ENCODE measurements at regions not wholly inside any gene's neighbourhood (a gene's known extent, or its start where the extent isn't known, plus 50 kb on each side); places are given as distances from the start of the nearest gene placed in this dataset.

DNA sequence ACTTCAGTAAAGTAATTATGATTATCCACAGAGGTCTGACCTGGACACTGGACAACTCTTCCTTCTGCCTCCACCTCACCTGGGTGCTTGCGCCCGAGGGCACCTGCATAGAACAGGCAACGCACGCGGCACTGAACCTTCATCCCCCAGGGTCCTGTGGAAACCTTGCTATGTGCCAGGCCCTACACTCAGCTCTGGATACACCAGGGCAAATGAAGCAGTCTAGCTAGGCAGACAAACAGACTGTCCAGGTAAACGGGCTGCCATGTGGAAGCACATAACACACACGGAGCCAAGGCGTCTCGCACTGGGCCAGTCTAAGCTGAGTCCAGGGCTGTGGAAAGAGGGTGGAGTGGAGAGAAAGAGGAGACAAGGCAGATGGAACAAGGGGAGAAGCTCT lies 109.3 kb upstream of the AFDN start:
- DNase-seq (ENCODE audit: low spot score in 2 of 2, unreplicated experiment in 2 of 2), result no peak
- TF ChIP-seq, protein P1, sequence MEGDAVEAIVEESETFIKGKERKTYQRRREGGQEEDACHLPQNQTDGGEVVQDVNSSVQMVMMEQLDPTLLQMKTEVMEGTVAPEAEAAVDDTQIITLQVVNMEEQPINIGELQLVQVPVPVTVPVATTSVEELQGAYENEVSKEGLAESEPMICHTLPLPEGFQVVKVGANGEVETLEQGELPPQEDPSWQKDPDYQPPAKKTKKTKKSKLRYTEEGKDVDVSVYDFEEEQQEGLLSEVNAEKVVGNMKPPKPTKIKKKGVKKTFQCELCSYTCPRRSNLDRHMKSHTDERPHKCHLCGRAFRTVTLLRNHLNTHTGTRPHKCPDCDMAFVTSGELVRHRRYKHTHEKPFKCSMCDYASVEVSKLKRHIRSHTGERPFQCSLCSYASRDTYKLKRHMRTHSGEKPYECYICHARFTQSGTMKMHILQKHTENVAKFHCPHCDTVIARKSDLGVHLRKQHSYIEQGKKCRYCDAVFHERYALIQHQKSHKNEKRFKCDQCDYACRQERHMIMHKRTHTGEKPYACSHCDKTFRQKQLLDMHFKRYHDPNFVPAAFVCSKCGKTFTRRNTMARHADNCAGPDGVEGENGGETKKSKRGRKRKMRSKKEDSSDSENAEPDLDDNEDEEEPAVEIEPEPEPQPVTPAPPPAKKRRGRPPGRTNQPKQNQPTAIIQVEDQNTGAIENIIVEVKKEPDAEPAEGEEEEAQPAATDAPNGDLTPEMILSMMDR (IDR thresholded peaks at IDR 0.05; ENCODE audit: unreplicated experiment), result no peak
- peaks cover 9% of the 10 kb centered on the region for H3K4me1 Mint-ChIP-seq
- H3K36me3 Mint-ChIP-seq, result no peaks in the 10 kb centered on the region
- no peak overlapping the region for H3K27ac Mint-ChIP-seq
- peaks cover 41% of the 10 kb centered on the region for H3K27me3 Mint-ChIP-seq (ENCODE audit: low read depth)
- no peaks in the 10 kb centered on the region for H3K9me3 Mint-ChIP-seq
- no peak overlapping the region for H3K4me3 Mint-ChIP-seq

GRCh38 chr6:167717867-167718266 lies 108.8 kb upstream of the AFDN start:
- H3K4me1 Mint-ChIP-seq, result peaks cover 9% of the 10 kb centered on the region
- no peaks in the 10 kb centered on the region for H3K9me3 Mint-ChIP-seq
- H3K27ac Mint-ChIP-seq, result no peak overlapping the region
- H3K4me3 Mint-ChIP-seq, result no peak overlapping the region
- no peaks in the 10 kb centered on the region for H3K36me3 Mint-ChIP-seq
- no peak for DNase-seq (ENCODE audit: low spot score in 2 of 2, unreplicated experiment in 2 of 2)
- TF ChIP-seq, protein P1 (IDR thresholded peaks at IDR 0.05; ENCODE audit: unreplicated experiment), result no peak
- H3K27me3 Mint-ChIP-seq (ENCODE audit: low read depth), result peaks cover 38% of the 10 kb centered on the region

- Mint-ChIP-seq H3K4me1 (no peaks in the 10 kb centered on the region), H3K27ac (no peak overlapping the region), H3K36me3 (no peaks in the 10 kb centered on the region), H3K9me3 (peaks cover 4% of the 10 kb centered on the region), H3K27me3 (ENCODE audit: low read depth) (peaks cover 25% of the 10 kb centered on the region), H3K4me3 (no peak overlapping the region)
- TF ChIP-seq, protein P1 (IDR thresholded peaks at IDR 0.05; ENCODE audit: unreplicated experiment), result no peak
- no peak for DNase-seq (ENCODE audit: low spot score in 2 of 2, unreplicated experiment in 2 of 2)
Measured at GRCh38 chr6:167719920-167720319, 106.8 kb upstream of the AFDN start.

- H3K36me3 Mint-ChIP-seq, result no peaks in the 10 kb centered on the region
- H3K4me1 Mint-ChIP-seq, result no peaks in the 10 kb centered on the region
- peaks cover 22% of the 10 kb centered on the region for H3K27me3 Mint-ChIP-seq (ENCODE audit: low read depth)
- TF ChIP-seq, protein P1 (IDR thresholded peaks at IDR 0.05; ENCODE audit: unreplicated experiment), result no peak
- no peak overlapping the region for H3K27ac Mint-ChIP-seq
- no peak overlapping the region for H3K4me3 Mint-ChIP-seq
- DNase-seq (ENCODE audit: low spot score in 2 of 2, unreplicated experiment in 2 of 2), result no peak
- H3K9me3 Mint-ChIP-seq, result peaks cover 4% of the 10 kb centered on the region
Measured at GRCh38 chr6:167720456-167721285, 106.0 kb upstream of the AFDN start.

DNA sequence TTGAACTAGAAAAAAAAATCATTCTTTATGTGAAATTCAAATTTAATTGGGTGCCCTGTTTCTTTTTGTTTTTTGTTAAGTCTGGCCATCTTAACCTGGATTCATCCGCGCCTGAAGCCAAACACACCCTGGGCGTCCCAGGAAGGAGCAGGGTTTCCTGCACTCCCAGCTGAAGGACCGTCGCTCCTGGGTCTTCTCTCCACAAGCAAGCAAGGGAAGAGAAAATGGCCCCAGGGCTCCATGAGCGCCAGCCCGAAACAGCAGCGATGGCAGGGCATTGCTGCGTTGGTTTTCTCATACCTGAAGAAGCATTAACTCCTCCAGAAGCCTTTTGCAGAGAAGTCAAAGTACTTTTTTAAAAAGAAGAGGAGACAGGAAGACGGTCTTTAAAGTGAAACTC lies 105.4 kb upstream of the AFDN start:
- Mint-ChIP-seq H3K4me1 (no peaks in the 10 kb centered on the region), H3K4me3 (no peak overlapping the region), H3K27me3 (ENCODE audit: low read depth) (peaks cover 18% of the 10 kb centered on the region), H3K9me3 (peaks cover 4% of the 10 kb centered on the region), H3K36me3 (no peaks in the 10 kb centered on the region), H3K27ac (no peak overlapping the region)
- DNase-seq (ENCODE audit: low spot score in 2 of 2, unreplicated experiment in 2 of 2), result no peak
- TF ChIP-seq, protein P1 (IDR thresholded peaks at IDR 0.05; ENCODE audit: unreplicated experiment), result no peak
